Osteocyte (in vitro differentiated cells): ENCODE measurements at regions not wholly inside any gene's neighbourhood (a gene's known extent, or its start where the extent isn't known, plus 50 kb on each side); places are given as distances from the start of the nearest gene placed in this dataset.
"Not testable (repeated sequence)": the region's sequence is repeated elsewhere in the genome, so short reads cannot be mapped to it uniquely, and the experiment has no call there.

Source experiments
- DNase-seq: peaks from one replicate; pipeline ENCODE4 v3.0.0; 2021; ENCODE audit warnings: mixed read lengths; ENCODE audit not compliant: unreplicated experiment; ENCODE audit errors: extremely low spot score
- H3K27ac Mint-ChIP-seq: one replicate; pipeline ENCODE4 v1.8.0; 2021; ENCODE audit warnings: mild to moderate bottlenecking, mixed read lengths; ENCODE audit not compliant: unreplicated experiment
- H3K27me3 Mint-ChIP-seq: one replicate; pipeline ENCODE4 v1.8.0; 2021; ENCODE audit warnings: mixed read lengths; ENCODE audit not compliant: unreplicated experiment
- H3K36me3 Mint-ChIP-seq: one replicate; pipeline ENCODE4 v1.8.0; 2021; ENCODE audit warnings: mixed read lengths; ENCODE audit not compliant: unreplicated experiment
- H3K4me1 Mint-ChIP-seq: one replicate; pipeline ENCODE4 v1.8.0; 2021; ENCODE audit warnings: mixed read lengths; ENCODE audit not compliant: unreplicated experiment
- H3K4me3 Mint-ChIP-seq: one replicate; pipeline ENCODE4 v1.8.0; 2021; ENCODE audit warnings: mild to moderate bottlenecking, moderate library complexity, mixed read lengths; ENCODE audit not compliant: unreplicated experiment
- H3K9me3 Mint-ChIP-seq: one replicate; pipeline ENCODE4 v1.8.0; 2021; ENCODE audit warnings: mixed read lengths; ENCODE audit not compliant: unreplicated experiment
- CTCF ChIP-seq: fragments of 200-600 bp; sonication (generic); IDR thresholded peaks from 2 replicates; pipeline ENCODE4 v1.5.0; 2021; ENCODE audit warnings: antibody characterized with exemption, mild to moderate bottlenecking, moderate library complexity

GRCh38 chr17:21511363-21512195 lies 135.4 kb downstream of the KCNJ12 start:
- peaks cover 35% of the 10 kb centered on the region for H3K27me3 Mint-ChIP-seq
- peak overlapping the region; percentile 38 for H3K27ac Mint-ChIP-seq
- H3K36me3 Mint-ChIP-seq = no peaks in the 10 kb centered on the region
- H3K9me3 Mint-ChIP-seq = no peaks in the 10 kb centered on the region
- H3K4me1 Mint-ChIP-seq = peaks cover 13% of the 10 kb centered on the region
- peak; percentile 96 for TF ChIP-seq CTCF
- peak overlapping the region; percentile 73 for H3K4me3 Mint-ChIP-seq
- peak; percentile 94 for DNase-seq

GRCh38 chr17:21512307-21513011 lies 136.3 kb downstream of the KCNJ12 start:
- H3K9me3 Mint-ChIP-seq = no peaks in the 10 kb centered on the region
- no peak overlapping the region for H3K27ac Mint-ChIP-seq
- no peak for TF ChIP-seq CTCF
- H3K27me3 Mint-ChIP-seq = peaks cover 41% of the 10 kb centered on the region
- H3K4me3 Mint-ChIP-seq = peak overlapping the region; percentile 48
- peaks cover 13% of the 10 kb centered on the region for H3K4me1 Mint-ChIP-seq
- no peaks in the 10 kb centered on the region for H3K36me3 Mint-ChIP-seq
- DNase-seq = no peak

- no peaks in the 10 kb centered on the region for H3K9me3 Mint-ChIP-seq
- peak; percentile 85 for TF ChIP-seq CTCF
These were observed 136.9 kb downstream of the KCNJ12 start for GRCh38 chr17:21513012-21513570.

GRCh38 chr17:21514567-21514966 lies 138.4 kb downstream of the KCNJ12 start:
- peaks cover 13% of the 10 kb centered on the region for H3K4me1 Mint-ChIP-seq
- not testable (repeated sequence) for H3K36me3 Mint-ChIP-seq, DNase-seq, H3K4me3 Mint-ChIP-seq, H3K9me3 Mint-ChIP-seq, H3K27ac Mint-ChIP-seq
- peaks cover 49% of the 10 kb centered on the region for H3K27me3 Mint-ChIP-seq

More at GRCh38 chr17:21513012-21513570, 136.9 kb downstream of the KCNJ12 start:
- Mint-ChIP-seq H3K27ac (no peak overlapping the region), H3K36me3 (no peaks in the 10 kb centered on the region), H3K27me3 (peaks cover 47% of the 10 kb centered on the region), H3K4me3 (peak overlapping the region; percentile 48), H3K4me1 (peaks cover 13% of the 10 kb centered on the region)
- peak; percentile 92 for DNase-seq

GRCh38 chr17:21517538-21518293 lies 141.6 kb downstream of the KCNJ12 start:
- Mint-ChIP-seq H3K36me3 (no peaks in the 10 kb centered on the region), H3K27ac (no peak overlapping the region), H3K9me3 (no peaks in the 10 kb centered on the region), H3K4me3 (no peak overlapping the region), H3K27me3 (peaks cover 42% of the 10 kb centered on the region), H3K4me1 (peaks cover 2% of the 10 kb centered on the region)
- DNase-seq = peak; percentile 34
- no peak for TF ChIP-seq CTCF
